ENCODE measurements at regions not wholly inside any gene's neighbourhood (a gene's known extent, or its start where the extent isn't known, plus 50 kb on each side); places are given as distances from the start of the nearest gene placed in this dataset.

GRCh38 chr12:107163413-107163812 is 70.1 kb upstream of the CRY1 start:
- ATAC-seq (ENCODE audit: low FRiP score) (no peak), DNase-seq (ENCODE audit: low spot score) (no peak)
- no peak for TF ChIP-seq CTCF (IDR thresholded peaks at IDR 0.05)

- ATAC-seq (ENCODE audit: low FRiP score) (no peak), DNase-seq (ENCODE audit: low spot score) (no peak)
- no peak for TF ChIP-seq CTCF (IDR thresholded peaks at IDR 0.05)
Observed at GRCh38 chr12:107164392-107164791, 71.0 kb upstream of the CRY1 start.

- no peak for ATAC-seq (ENCODE audit: low FRiP score)
- TF ChIP-seq CTCF (IDR thresholded peaks at IDR 0.05): no peak
- no peak for DNase-seq (ENCODE audit: low spot score)
Observed at GRCh38 chr12:107165581-107165980, 72.2 kb upstream of the CRY1 start.

GRCh38 chr12:107167756-107168155 is 74.4 kb upstream of the CRY1 start:
- TF ChIP-seq CTCF (IDR thresholded peaks at IDR 0.05): no peak
- DNase-seq (ENCODE audit: low spot score) (no peak), ATAC-seq (ENCODE audit: low FRiP score) (no peak)

GRCh38 chr12:107169200-107169599 is 75.9 kb upstream of the CRY1 start:
- DNase-seq (ENCODE audit: low spot score) (no peak), ATAC-seq (ENCODE audit: low FRiP score) (no peak)

GRCh38 chr12:107178776-107179175 is 85.4 kb upstream of the CRY1 start:
- no peak for TF ChIP-seq CTCF (IDR thresholded peaks at IDR 0.05)
- DNase-seq (ENCODE audit: low spot score) (no peak), ATAC-seq (ENCODE audit: low FRiP score) (no peak)

More at GRCh38 chr12:107169200-107169599, 75.9 kb upstream of the CRY1 start:
- no peak for TF ChIP-seq CTCF (IDR thresholded peaks at IDR 0.05)

- ATAC-seq (ENCODE audit: low FRiP score): no peak
- TF ChIP-seq CTCF (IDR thresholded peaks at IDR 0.05): no peak
- no peak for DNase-seq (ENCODE audit: low spot score)
Observed at GRCh38 chr12:107179871-107180270, 86.5 kb upstream of the CRY1 start.

Measured in omental fat pad (tissue), 3 donors.